ENCODE measurements at regions not wholly inside any gene's neighbourhood (a gene's known extent, or its start where the extent isn't known, plus 50 kb on each side); places are given as distances from the start of the nearest gene placed in this dataset.

- no peaks in the 10 kb centered on the region for H3K9me3 ChIP-seq
- 69% methylated on average over 2 of the region's 2 CpGs for WGBS (ENCODE audit: insufficient coverage, low coverage, low lambda C conversion rate, missing lambda C conversion rate)
- ATAC-seq (no peak), DNase-seq (no peak)
- no peaks in the 10 kb centered on the region for H3K36me3 ChIP-seq
- TF ChIP-seq POLR2A (IDR thresholded peaks at IDR 0.05) (no peak), CTCF (IDR thresholded peaks at IDR 0.05) (no peak)
- H3K27ac ChIP-seq: no peak overlapping the region
- intact Hi-C loops (cut with DNase I): no loop called here
- no peaks in the 10 kb centered on the region for H3K27me3 ChIP-seq
- H3K4me1 ChIP-seq: no peaks in the 10 kb centered on the region
- H3K4me3 ChIP-seq: no peak overlapping the region
Observed at GRCh38 chr1:75999034-75999433, 66.8 kb upstream of the ASB17 start.

- H3K4me1 ChIP-seq: no peaks in the 10 kb centered on the region
- no peaks in the 10 kb centered on the region for H3K27me3 ChIP-seq
- 44% methylated on average over 1 of the region's 1 CpG for WGBS (ENCODE audit: insufficient coverage, low coverage, low lambda C conversion rate, missing lambda C conversion rate)
- no peak overlapping the region for H3K4me3 ChIP-seq
- intact Hi-C loops (cut with DNase I): no loop called here
- H3K36me3 ChIP-seq: no peaks in the 10 kb centered on the region
- no peaks in the 10 kb centered on the region for H3K9me3 ChIP-seq
- no peak for DNase-seq
- ATAC-seq: no peak
- no peak overlapping the region for H3K27ac ChIP-seq
- TF ChIP-seq CTCF (IDR thresholded peaks at IDR 0.05) (no peak), POLR2A (IDR thresholded peaks at IDR 0.05) (no peak)
Observed at GRCh38 chr1:76003946-76004345, 70.6 kb upstream of the ST6GALNAC3 start.

GRCh38 chr1:76005765-76006164, 68.8 kb upstream of the ST6GALNAC3 start:
- ATAC-seq (no peak), DNase-seq (no peak)
- intact Hi-C loops (cut with DNase I): no loop called here
- no peaks in the 10 kb centered on the region for H3K27me3 ChIP-seq
- H3K4me3 ChIP-seq: no peak overlapping the region
- H3K9me3 ChIP-seq: no peaks in the 10 kb centered on the region
- H3K36me3 ChIP-seq: no peaks in the 10 kb centered on the region
- no peaks in the 10 kb centered on the region for H3K4me1 ChIP-seq
- 60% methylated on average over 4 of the region's 4 CpGs for WGBS (ENCODE audit: insufficient coverage, low coverage, low lambda C conversion rate, missing lambda C conversion rate)
- H3K27ac ChIP-seq: no peak overlapping the region
- TF ChIP-seq CTCF (IDR thresholded peaks at IDR 0.05): no peak
- no peak for TF ChIP-seq POLR2A (IDR thresholded peaks at IDR 0.05)

- Histone ChIP-seq H3K27ac (no peak overlapping the region), H3K4me3 (no peak overlapping the region), H3K4me1 (no peaks in the 10 kb centered on the region), H3K36me3 (no peaks in the 10 kb centered on the region), H3K27me3 (no peaks in the 10 kb centered on the region), H3K9me3 (no peaks in the 10 kb centered on the region)
- intact Hi-C loops (cut with DNase I): no loop called here
- ATAC-seq (no peak), DNase-seq (no peak)
- WGBS (ENCODE audit: insufficient coverage, low coverage, low lambda C conversion rate, missing lambda C conversion rate): 50% methylated on average over 1 of the region's 1 CpG
- TF ChIP-seq CTCF (IDR thresholded peaks at IDR 0.05) (no peak), POLR2A (IDR thresholded peaks at IDR 0.05) (no peak)
Observed at GRCh38 chr1:76006234-76006633, 68.3 kb upstream of the ST6GALNAC3 start.

GRCh38 chr1:76010802-76011201, 63.7 kb upstream of the ST6GALNAC3 start:
- no peak for ATAC-seq
- TF ChIP-seq CTCF (IDR thresholded peaks at IDR 0.05) (no peak), POLR2A (IDR thresholded peaks at IDR 0.05) (no peak)

More at GRCh38 chr1:76010802-76011201, 63.7 kb upstream of the ST6GALNAC3 start:
- 35% methylated on average over 4 of the region's 4 CpGs for WGBS (ENCODE audit: insufficient coverage, low coverage, low lambda C conversion rate, missing lambda C conversion rate)
- Histone ChIP-seq H3K9me3 (no peaks in the 10 kb centered on the region), H3K4me3 (no peak overlapping the region), H3K27me3 (no peaks in the 10 kb centered on the region), H3K27ac (no peak overlapping the region), H3K36me3 (no peaks in the 10 kb centered on the region), H3K4me1 (no peaks in the 10 kb centered on the region)
- intact Hi-C loops (cut with DNase I): no loop called here
- DNase-seq: no peak

Measured in right lobe of liver (tissue), 6 donors.